ENCODE measurements at regions not wholly inside any gene's neighbourhood (a gene's known extent, or its start where the extent isn't known, plus 50 kb on each side); places are given as distances from the start of the nearest gene placed in this dataset.
"Not testable (repeated sequence)": the region's sequence is repeated elsewhere in the genome, so short reads cannot be mapped to it uniquely, and the experiment has no call there.

GRCh38 chr13:73168953-73169401 lies 110.2 kb downstream of the KLF5 start:
- Histone ChIP-seq H3K36me3 (ENCODE audit: insufficient read depth, low read length) (no peaks in the 10 kb centered on the region), H3K4me3 (ENCODE audit: low read depth, low read length) (no peak overlapping the region), H3K79me2 (ENCODE audit: control insufficient read depth, insufficient read depth, low read length, unreplicated experiment) (no peaks in the 10 kb centered on the region), H2AFZ (ENCODE audit: low read length, unreplicated experiment) (no peak overlapping the region), H3K27me3 (ENCODE audit: insufficient read depth, low read length) (no peaks in the 10 kb centered on the region), H3K27ac (ENCODE audit: low read depth, low read length) (no peak overlapping the region), H3K4me1 (ENCODE audit: control insufficient read depth, insufficient read depth, low read length, unreplicated experiment) (peaks cover 4% of the 10 kb centered on the region)

GRCh38 chr13:73168226-73168952 lies 109.6 kb downstream of the KLF5 start:
- peaks cover 8% of the 10 kb centered on the region for H3K4me1 ChIP-seq (ENCODE audit: control insufficient read depth, insufficient read depth, low read length, unreplicated experiment)
- H3K4me3 ChIP-seq (ENCODE audit: low read depth, low read length), result no peak overlapping the region
- H3K27me3 ChIP-seq (ENCODE audit: insufficient read depth, low read length), result no peaks in the 10 kb centered on the region
- H3K27ac ChIP-seq (ENCODE audit: low read depth, low read length), result no peak overlapping the region
- H3K36me3 ChIP-seq (ENCODE audit: insufficient read depth, low read length), result no peaks in the 10 kb centered on the region
- no peaks in the 10 kb centered on the region for H3K79me2 ChIP-seq (ENCODE audit: control insufficient read depth, insufficient read depth, low read length, unreplicated experiment)
- no peak overlapping the region for H2AFZ ChIP-seq (ENCODE audit: low read length, unreplicated experiment)

GRCh38 chr13:73167028-73167820 lies 108.4 kb downstream of the KLF5 start:
- H3K4me1 ChIP-seq (ENCODE audit: control insufficient read depth, insufficient read depth, low read length, unreplicated experiment), result peaks cover 13% of the 10 kb centered on the region
- H3K27me3 ChIP-seq (ENCODE audit: insufficient read depth, low read length), result no peaks in the 10 kb centered on the region
- H2AFZ ChIP-seq (ENCODE audit: low read length, unreplicated experiment), result no peak overlapping the region
- H3K4me3 ChIP-seq (ENCODE audit: low read depth, low read length), result no peak overlapping the region
- no peaks in the 10 kb centered on the region for H3K36me3 ChIP-seq (ENCODE audit: insufficient read depth, low read length)
- H3K27ac ChIP-seq (ENCODE audit: low read depth, low read length), result no peak overlapping the region
- H3K79me2 ChIP-seq (ENCODE audit: control insufficient read depth, insufficient read depth, low read length, unreplicated experiment), result no peaks in the 10 kb centered on the region

- Histone ChIP-seq H3K27ac (ENCODE audit: low read depth, low read length) (no peak overlapping the region), H3K79me2 (ENCODE audit: control insufficient read depth, insufficient read depth, low read length, unreplicated experiment) (no peaks in the 10 kb centered on the region), H2AFZ (ENCODE audit: low read length, unreplicated experiment) (no peak overlapping the region), H3K4me3 (ENCODE audit: low read depth, low read length) (no peak overlapping the region), H3K4me1 (ENCODE audit: control insufficient read depth, insufficient read depth, low read length, unreplicated experiment) (peaks cover 13% of the 10 kb centered on the region), H3K27me3 (ENCODE audit: insufficient read depth, low read length) (no peaks in the 10 kb centered on the region), H3K36me3 (ENCODE audit: insufficient read depth, low read length) (no peaks in the 10 kb centered on the region)
Observed at GRCh38 chr13:73166204-73166603, 107.4 kb downstream of the KLF5 start.

GRCh38 chr13:73162912-73163911 lies 104.4 kb downstream of the KLF5 start:
- H3K36me3 ChIP-seq (ENCODE audit: insufficient read depth, low read length), result no peaks in the 10 kb centered on the region
- H3K4me1 ChIP-seq (ENCODE audit: control insufficient read depth, insufficient read depth, low read length, unreplicated experiment), result peaks cover 17% of the 10 kb centered on the region
- no peak overlapping the region for H3K27ac ChIP-seq (ENCODE audit: low read depth, low read length)
- H3K4me3 ChIP-seq (ENCODE audit: low read depth, low read length), result no peak overlapping the region
- H3K79me2 ChIP-seq (ENCODE audit: control insufficient read depth, insufficient read depth, low read length, unreplicated experiment), result no peaks in the 10 kb centered on the region
- no peak overlapping the region for H2AFZ ChIP-seq (ENCODE audit: low read length, unreplicated experiment)
- H3K27me3 ChIP-seq (ENCODE audit: insufficient read depth, low read length), result no peaks in the 10 kb centered on the region

- not testable (repeated sequence) for H3K4me3 ChIP-seq (ENCODE audit: low read depth, low read length); H3K79me2 ChIP-seq (ENCODE audit: control insufficient read depth, insufficient read depth, low read length, unreplicated experiment); H3K27me3 ChIP-seq (ENCODE audit: insufficient read depth, low read length); H3K27ac ChIP-seq (ENCODE audit: low read depth, low read length); H2AFZ ChIP-seq (ENCODE audit: low read length, unreplicated experiment); H3K36me3 ChIP-seq (ENCODE audit: insufficient read depth, low read length)
- peaks cover 17% of the 10 kb centered on the region for H3K4me1 ChIP-seq (ENCODE audit: control insufficient read depth, insufficient read depth, low read length, unreplicated experiment)
Observed at GRCh38 chr13:73160371-73161031, 101.7 kb downstream of the KLF5 start.

- no peaks in the 10 kb centered on the region for H3K79me2 ChIP-seq (ENCODE audit: control insufficient read depth, insufficient read depth, low read length, unreplicated experiment)
- H2AFZ ChIP-seq (ENCODE audit: low read length, unreplicated experiment), result peak overlapping the region; percentile 96
- H3K4me1 ChIP-seq (ENCODE audit: control insufficient read depth, insufficient read depth, low read length, unreplicated experiment), result peaks cover 17% of the 10 kb centered on the region
- H3K27ac ChIP-seq (ENCODE audit: low read depth, low read length), result peak overlapping the region; percentile 71
- H3K27me3 ChIP-seq (ENCODE audit: insufficient read depth, low read length), result no peaks in the 10 kb centered on the region
- H3K4me3 ChIP-seq (ENCODE audit: low read depth, low read length), result no peak overlapping the region
- H3K36me3 ChIP-seq (ENCODE audit: insufficient read depth, low read length), result no peaks in the 10 kb centered on the region
Observed at GRCh38 chr13:73158851-73159250, 100.0 kb downstream of the KLF5 start.

- Histone ChIP-seq H3K79me2 (ENCODE audit: control insufficient read depth, insufficient read depth, low read length, unreplicated experiment) (no peaks in the 10 kb centered on the region), H3K27me3 (ENCODE audit: insufficient read depth, low read length) (no peaks in the 10 kb centered on the region), H3K36me3 (ENCODE audit: insufficient read depth, low read length) (no peaks in the 10 kb centered on the region), H3K4me3 (ENCODE audit: low read depth, low read length) (no peak overlapping the region), H3K4me1 (ENCODE audit: control insufficient read depth, insufficient read depth, low read length, unreplicated experiment) (peaks cover 7% of the 10 kb centered on the region), H3K27ac (ENCODE audit: low read depth, low read length) (no peak overlapping the region), H2AFZ (ENCODE audit: low read length, unreplicated experiment) (no peak overlapping the region)
Observed at GRCh38 chr13:73157031-73157430, 98.2 kb downstream of the KLF5 start.

GRCh38 chr13:73146707-73147106 lies 87.9 kb downstream of the KLF5 start:
- H3K27me3 ChIP-seq (ENCODE audit: insufficient read depth, low read length), result no peaks in the 10 kb centered on the region
- no peak overlapping the region for H3K4me3 ChIP-seq (ENCODE audit: low read depth, low read length)
- H3K36me3 ChIP-seq (ENCODE audit: insufficient read depth, low read length), result no peaks in the 10 kb centered on the region
- no peak overlapping the region for H3K27ac ChIP-seq (ENCODE audit: low read depth, low read length)
- H3K4me1 ChIP-seq (ENCODE audit: control insufficient read depth, insufficient read depth, low read length, unreplicated experiment), result no peaks in the 10 kb centered on the region
- H3K79me2 ChIP-seq (ENCODE audit: control insufficient read depth, insufficient read depth, low read length, unreplicated experiment), result no peaks in the 10 kb centered on the region
- no peak overlapping the region for H2AFZ ChIP-seq (ENCODE audit: low read length, unreplicated experiment)

- Histone ChIP-seq H3K4me3 (ENCODE audit: low read depth, low read length) (peak overlapping the region; percentile 35), H2AFZ (ENCODE audit: low read length, unreplicated experiment) (peak overlapping the region; percentile 47), H3K36me3 (ENCODE audit: insufficient read depth, low read length) (no peaks in the 10 kb centered on the region), H3K27me3 (ENCODE audit: insufficient read depth, low read length) (no peaks in the 10 kb centered on the region), H3K27ac (ENCODE audit: low read depth, low read length) (no peak overlapping the region), H3K4me1 (ENCODE audit: control insufficient read depth, insufficient read depth, low read length, unreplicated experiment) (peaks cover 7% of the 10 kb centered on the region), H3K79me2 (ENCODE audit: control insufficient read depth, insufficient read depth, low read length, unreplicated experiment) (no peaks in the 10 kb centered on the region)
Observed at GRCh38 chr13:73142071-73142470, 83.3 kb downstream of the KLF5 start.
